ENCODE measurements at regions not wholly inside any gene's neighbourhood (a gene's known extent, or its start where the extent isn't known, plus 50 kb on each side); places are given as distances from the start of the nearest gene placed in this dataset.

GRCh38 chr2:4265936-4266335 lies 562.6 kb downstream of the DCDC2C start:
- 56% methylated on average over 4 of the region's 4 CpGs for WGBS (ENCODE audit: insufficient coverage, insufficient replicate concordance, low lambda C conversion rate, missing lambda C conversion rate)
- H3K4me2 ChIP-seq (ENCODE audit: control insufficient read depth, insufficient read depth): no peak overlapping the region
- POLR2A ChIA-PET: no interaction called here
- no peaks in the 10 kb centered on the region for H3K9me3 ChIP-seq (replicated peaks; ENCODE audit: control insufficient read depth, insufficient read depth, low read length)
- TF ChIP-seq SUZ12 (IDR thresholded peaks at IDR 0.05; ENCODE audit: unreplicated experiment): no peak
- intact Hi-C loops (cut with micrococcal nuclease; ENCODE audit: unreplicated experiment) (no loop called here), in situ Hi-C loops (cut with MboI) (no loop called here)
- CTCF ChIA-PET: no interaction called here
- no peaks in the 10 kb centered on the region for H3K36me3 ChIP-seq (ENCODE audit: control insufficient read depth in 2 of 2, insufficient read depth in 2 of 2, low read length in 1 of 2)
- H3K9ac ChIP-seq (ENCODE audit: control insufficient read depth, insufficient read depth, low read length): no peak overlapping the region
- no peak overlapping the region for H3K4me3 ChIP-seq
- BruUV-seq (replicated peaks): no TSS peak
- RAD21 ChIA-PET (ENCODE audit: unreplicated experiment): no interaction called here
- DNase-seq (ENCODE audit: low read depth, low spot score) (no peak), FAIRE-seq (no peak), ATAC-seq (no peak)
- no peak overlapping the region for H3K27ac ChIP-seq (ENCODE audit: control insufficient read depth, insufficient read depth)
- H2AFZ ChIP-seq (ENCODE audit: control insufficient read depth, low read depth, low read length): no peak overlapping the region
- no peaks in the 10 kb centered on the region for H3K4me1 ChIP-seq (ENCODE audit: control insufficient read depth, insufficient read depth, low read length)
- no peaks in the 10 kb centered on the region for H3K27me3 ChIP-seq (replicated peaks in 1 of 2; ENCODE audit: control insufficient read depth in 2 of 2, insufficient read depth in 2 of 2, low read length in 1 of 2)
- H3K79me2 ChIP-seq (ENCODE audit: control insufficient read depth, insufficient read depth, low read length): no peaks in the 10 kb centered on the region
- no peaks in the 10 kb centered on the region for H4K20me1 ChIP-seq (ENCODE audit: control insufficient read depth, insufficient read depth)
- SMC1A ChIA-PET (ENCODE audit: uncharacterized antibody, unreplicated experiment): no interaction called here

GRCh38 chr2:4269885-4270284 lies 566.5 kb downstream of the DCDC2C start:
- Histone ChIP-seq H3K27me3 (replicated peaks in 1 of 2; ENCODE audit: control insufficient read depth in 2 of 2, insufficient read depth in 2 of 2, low read length in 1 of 2) (no peaks in the 10 kb centered on the region), H3K4me3 (no peak overlapping the region), H3K4me2 (ENCODE audit: control insufficient read depth, insufficient read depth) (no peak overlapping the region), H3K9me3 (replicated peaks; ENCODE audit: control insufficient read depth, insufficient read depth, low read length) (no peaks in the 10 kb centered on the region), H3K27ac (ENCODE audit: control insufficient read depth, insufficient read depth) (no peak overlapping the region), H3K79me2 (ENCODE audit: control insufficient read depth, insufficient read depth, low read length) (no peaks in the 10 kb centered on the region), H3K9ac (ENCODE audit: control insufficient read depth, insufficient read depth, low read length) (no peak overlapping the region), H2AFZ (ENCODE audit: control insufficient read depth, low read depth, low read length) (no peak overlapping the region), H4K20me1 (ENCODE audit: control insufficient read depth, insufficient read depth) (no peaks in the 10 kb centered on the region), H3K4me1 (ENCODE audit: control insufficient read depth, insufficient read depth, low read length) (no peaks in the 10 kb centered on the region), H3K36me3 (ENCODE audit: control insufficient read depth in 2 of 2, insufficient read depth in 2 of 2, low read length in 1 of 2) (no peaks in the 10 kb centered on the region)
- ATAC-seq (no peak), FAIRE-seq (no peak), DNase-seq (ENCODE audit: low read depth, low spot score) (no peak)
- TF ChIP-seq ZNF207 (IDR thresholded peaks at IDR 0.05; ENCODE audit: borderline replicate concordance): no peak
- TF ChIP-seq SMAD5 (IDR thresholded peaks at IDR 0.05; ENCODE audit: low read depth): no peak
- TF ChIP-seq NRF1 (conservative IDR thresholded peaks at IDR 0.05; ENCODE audit: low read depth, low read length): no peak
- TF ChIP-seq CREB1 (IDR thresholded peaks at IDR 0.05; ENCODE audit: low read depth): no peak
- no peak for TF ChIP-seq POLR2AphosphoS2 (IDR thresholded peaks at IDR 0.05; ENCODE audit: low read depth, low read length)
- TF ChIP-seq YY1 (IDR thresholded peaks at IDR 0.05; ENCODE audit: low read depth, low read length): no peak
- TF ChIP-seq PRDM15 (CRISPR knock-in tag; IDR thresholded peaks at IDR 0.05): no peak
- TF ChIP-seq GABPA (IDR thresholded peaks at IDR 0.05; ENCODE audit: low read depth): no peak
- no peak for TF ChIP-seq CBFB (IDR thresholded peaks at IDR 0.05; ENCODE audit: low read depth)
- no peak for TF ChIP-seq WRNIP1 (IDR thresholded peaks at IDR 0.05; ENCODE audit: borderline replicate concordance, low read depth, low read length)
- TF ChIP-seq, protein P1, sequence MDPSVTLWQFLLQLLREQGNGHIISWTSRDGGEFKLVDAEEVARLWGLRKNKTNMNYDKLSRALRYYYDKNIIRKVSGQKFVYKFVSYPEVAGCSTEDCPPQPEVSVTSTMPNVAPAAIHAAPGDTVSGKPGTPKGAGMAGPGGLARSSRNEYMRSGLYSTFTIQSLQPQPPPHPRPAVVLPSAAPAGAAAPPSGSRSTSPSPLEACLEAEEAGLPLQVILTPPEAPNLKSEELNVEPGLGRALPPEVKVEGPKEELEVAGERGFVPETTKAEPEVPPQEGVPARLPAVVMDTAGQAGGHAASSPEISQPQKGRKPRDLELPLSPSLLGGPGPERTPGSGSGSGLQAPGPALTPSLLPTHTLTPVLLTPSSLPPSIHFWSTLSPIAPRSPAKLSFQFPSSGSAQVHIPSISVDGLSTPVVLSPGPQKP (IDR thresholded peaks at IDR 0.05; ENCODE audit: low read depth, low read length): no peak
- POLR2A ChIA-PET: no interaction called here
- RAD21 ChIA-PET (ENCODE audit: unreplicated experiment): no interaction called here
- CTCF ChIA-PET: no interaction called here
- WGBS (ENCODE audit: insufficient coverage, insufficient replicate concordance, low lambda C conversion rate, missing lambda C conversion rate): 0% methylated on average over 2 of the region's 2 CpGs
- in situ Hi-C loops (cut with MboI) (no loop called here), intact Hi-C loops (cut with micrococcal nuclease; ENCODE audit: unreplicated experiment) (no loop called here)
- SMC1A ChIA-PET (ENCODE audit: uncharacterized antibody, unreplicated experiment): no interaction called here
- no TSS peak for BruUV-seq (replicated peaks)

Data from GM12878 (cell line).